GM19238 (cell line): ENCODE measurements at regions not wholly inside any gene's neighbourhood (a gene's known extent, or its start where the extent isn't known, plus 50 kb on each side); places are given as distances from the start of the nearest gene placed in this dataset.

Source experiments
- DNase-seq: peaks from one replicate; pipeline ENCODE4 v3.0.0; 2011; ENCODE audit warnings: low spot score; ENCODE audit not compliant: insufficient read length

DNA sequence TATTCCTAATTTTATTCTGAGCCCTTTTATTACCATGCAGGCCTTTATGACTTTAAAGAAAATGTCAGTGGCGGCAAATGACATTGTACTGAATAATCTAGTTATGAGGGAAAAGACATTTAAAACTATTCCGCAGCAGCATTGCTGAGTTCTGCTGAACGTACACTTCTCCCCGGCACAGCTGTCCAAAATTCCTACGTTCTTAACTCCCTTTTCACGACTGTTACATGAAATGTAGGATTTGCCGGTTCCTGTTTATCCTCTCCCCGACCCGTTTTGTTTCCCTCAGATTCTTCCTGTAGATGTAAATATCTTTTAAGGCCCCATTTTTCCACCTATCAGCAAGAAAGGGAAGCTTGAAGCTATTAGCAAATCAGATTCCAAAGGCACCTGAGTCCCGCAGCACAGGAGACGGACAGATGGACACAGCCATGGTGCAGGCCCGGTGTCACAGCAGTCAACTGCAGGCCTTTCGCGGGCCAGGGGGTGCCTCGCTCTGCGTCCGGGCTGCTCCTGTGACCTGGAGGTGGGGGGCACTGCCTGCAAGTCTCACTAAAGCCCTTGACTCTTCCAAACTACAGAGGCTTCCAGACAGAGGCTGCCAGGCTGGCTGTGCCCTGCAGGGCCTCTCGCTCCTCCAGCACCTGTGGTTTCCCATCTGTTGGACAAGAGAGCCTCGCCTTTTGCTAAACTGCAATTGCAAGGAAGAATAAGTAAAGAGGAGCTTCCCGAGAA, 485.0 kb upstream of the MGMT start:
- no peak for DNase-seq

DNA sequence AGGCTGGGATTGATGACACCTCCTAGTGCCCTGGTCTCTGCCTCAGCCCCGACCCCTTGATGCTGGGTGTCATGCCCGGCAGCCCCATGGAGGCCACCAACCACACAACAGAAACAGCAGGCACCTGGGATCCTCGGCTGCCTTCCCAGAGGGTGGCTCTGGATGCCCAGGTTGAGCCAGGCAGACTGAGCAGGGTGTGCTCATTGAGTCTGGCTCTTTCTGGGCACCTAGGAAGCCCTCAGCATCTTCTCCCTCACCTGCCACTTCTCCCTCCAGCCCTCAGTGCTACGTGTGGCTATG, 484.5 kb upstream of the MGMT start:
- DNase-seq, result no peak

DNA sequence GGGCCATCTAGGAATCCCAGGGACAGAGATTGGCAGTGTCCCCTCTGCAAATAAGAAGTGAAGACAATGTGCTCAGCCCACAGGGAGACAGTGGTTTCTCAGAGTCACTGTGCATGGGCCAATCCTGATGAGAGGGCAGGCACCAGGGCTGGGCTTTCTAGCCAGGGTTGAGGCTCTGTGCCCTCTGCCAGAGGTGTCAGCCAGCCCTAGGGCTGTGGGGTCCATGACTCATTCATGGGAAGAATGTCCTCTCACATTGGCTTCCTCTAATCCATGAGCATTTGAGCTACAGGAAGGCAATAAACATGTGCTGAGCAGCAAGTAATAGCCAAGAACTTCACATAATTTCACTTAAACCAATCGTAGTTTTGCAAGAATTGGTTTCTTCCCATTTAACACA, 482.0 kb upstream of the MGMT start:
- no peak for DNase-seq

DNA sequence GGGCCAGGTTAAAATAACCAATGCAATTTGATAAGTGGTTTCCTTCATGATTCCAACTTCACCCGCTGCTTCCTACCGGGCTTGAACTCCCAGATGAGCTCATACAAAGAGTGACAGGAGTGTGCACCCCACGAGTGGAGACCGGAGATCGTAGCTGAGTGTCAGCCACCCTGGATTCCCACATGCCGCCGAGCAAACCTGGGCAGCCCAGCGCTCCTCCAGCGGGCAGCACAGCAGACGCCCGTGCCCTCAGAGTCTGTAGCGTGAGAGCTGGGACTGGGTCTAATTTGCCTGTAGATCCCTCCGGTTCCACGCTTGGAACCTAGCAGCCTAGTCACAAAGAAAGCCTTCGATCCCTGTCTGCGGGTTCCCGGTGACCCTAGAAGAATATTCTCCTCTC, 476.1 kb upstream of the MGMT start:
- DNase-seq, result no peak

DNA sequence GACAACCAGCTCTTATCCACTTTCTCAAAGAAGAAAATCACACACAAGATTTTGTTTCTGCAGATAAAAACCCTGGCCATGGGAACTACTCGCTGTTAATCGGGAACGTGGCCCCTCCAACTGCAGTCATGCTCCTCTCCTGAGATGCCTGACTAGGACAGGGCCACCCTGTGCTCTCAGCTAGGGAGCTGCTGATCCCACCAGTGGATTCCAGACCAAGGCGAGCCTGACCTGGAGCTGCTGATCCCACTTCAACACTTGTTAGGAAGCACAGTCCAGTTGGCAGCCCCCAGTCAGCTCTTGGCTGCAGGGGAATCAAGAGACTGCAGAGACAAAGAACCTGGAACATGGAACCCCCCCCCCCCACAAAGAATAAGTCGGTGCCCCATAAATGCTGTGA, 474.3 kb upstream of the MGMT start:
- no peak for DNase-seq

DNA sequence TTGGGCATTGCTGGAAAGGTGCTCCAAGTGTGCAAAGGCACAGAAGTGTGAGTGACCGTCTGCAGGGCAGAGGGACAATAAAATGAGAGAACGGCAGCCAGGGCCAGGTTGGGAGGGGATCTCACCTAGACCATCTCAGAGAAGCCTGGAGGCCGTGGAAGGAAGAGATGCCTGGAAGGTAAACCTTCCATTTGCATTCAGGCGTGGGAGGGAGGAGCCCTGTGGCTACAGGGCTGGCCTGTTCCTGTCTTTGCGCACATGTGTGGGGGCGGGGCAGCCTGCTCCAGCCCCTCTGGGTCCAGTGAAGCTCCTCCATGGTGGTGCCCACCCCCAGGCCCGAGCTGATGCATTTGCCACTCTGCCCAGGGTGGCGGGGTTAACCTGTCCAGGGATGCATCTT, 473.6 kb upstream of the MGMT start:
- no peak for DNase-seq

DNA sequence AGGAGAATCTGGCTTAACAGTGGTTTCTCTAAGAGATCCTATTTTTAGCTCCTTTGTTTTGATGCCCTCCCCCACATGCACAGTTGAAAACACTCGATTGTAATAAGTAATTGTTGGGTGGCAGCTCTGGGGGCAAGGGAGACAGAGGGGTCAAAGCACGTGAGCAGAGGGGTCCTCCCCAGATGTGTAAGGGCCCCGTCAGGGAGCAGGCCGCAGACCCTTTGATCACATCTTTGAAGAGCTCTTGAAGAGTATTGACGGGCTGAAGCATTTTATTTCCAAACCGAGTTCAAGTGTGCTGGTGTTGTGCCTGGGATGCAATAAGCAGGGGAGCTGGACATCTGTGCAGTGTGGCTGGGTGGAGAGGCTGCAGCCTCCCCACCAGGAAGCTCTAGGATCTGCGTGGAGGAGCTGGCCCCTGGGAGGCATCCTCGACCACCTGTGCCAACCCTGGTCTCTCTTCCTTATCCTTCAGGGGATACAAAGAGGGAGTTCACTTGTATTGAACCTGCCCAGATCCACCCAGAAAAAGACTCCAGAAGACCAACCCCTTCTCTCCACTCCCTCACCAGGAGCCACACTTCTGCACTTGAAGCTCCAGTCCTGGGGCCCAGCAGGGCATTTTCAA, 473.0 kb upstream of the MGMT start:
- DNase-seq, result no peak

DNA sequence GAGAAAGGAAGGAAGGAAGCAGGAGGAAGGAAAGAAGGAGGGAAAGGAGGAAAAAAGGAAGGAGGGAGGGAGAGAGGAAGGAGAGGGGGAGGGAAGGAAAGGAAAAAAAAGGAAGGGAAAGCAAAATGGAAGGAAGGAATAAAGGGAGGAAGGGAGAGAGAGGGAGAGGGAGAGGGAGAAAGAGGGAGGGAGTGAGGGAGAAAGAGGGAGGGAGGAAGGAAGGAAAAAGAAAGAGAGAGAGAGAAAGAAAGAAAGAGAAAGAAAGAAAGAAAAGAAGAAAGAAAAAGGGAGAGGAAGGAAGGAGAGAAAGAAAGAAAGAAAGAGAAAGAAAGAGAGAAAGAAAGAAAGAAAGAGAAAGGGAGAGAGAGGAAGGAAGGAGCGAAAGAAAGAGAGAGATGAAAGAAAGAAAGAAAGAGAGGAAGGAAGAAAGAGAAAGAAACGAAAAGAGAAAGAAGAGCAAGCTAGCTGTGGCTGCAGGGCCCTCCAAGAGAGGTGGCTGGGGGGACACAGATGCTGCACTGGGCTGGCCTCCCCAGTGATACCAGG, 472.4 kb upstream of the MGMT start:
- no peak for DNase-seq

DNA sequence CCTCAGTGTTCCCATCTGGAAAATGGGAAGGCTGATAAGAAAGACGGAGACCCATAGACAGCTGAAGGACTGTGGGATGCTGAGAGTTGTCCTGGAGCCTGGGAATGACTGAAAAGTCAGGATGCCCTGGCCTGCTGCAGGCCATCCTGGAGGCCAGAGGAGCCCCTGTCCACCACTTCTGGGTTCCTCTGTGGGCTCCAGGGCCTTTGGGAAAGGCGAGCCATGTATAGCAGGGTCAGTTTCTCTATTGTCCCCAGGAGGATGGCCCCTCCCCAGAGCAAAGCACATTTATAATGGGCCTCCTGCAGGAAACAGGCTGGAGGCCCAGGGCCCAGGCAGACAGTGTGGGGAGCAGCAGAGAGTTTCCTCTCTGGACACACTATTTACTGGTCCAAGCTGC, 471.4 kb upstream of the MGMT start:
- no peak for DNase-seq

DNA sequence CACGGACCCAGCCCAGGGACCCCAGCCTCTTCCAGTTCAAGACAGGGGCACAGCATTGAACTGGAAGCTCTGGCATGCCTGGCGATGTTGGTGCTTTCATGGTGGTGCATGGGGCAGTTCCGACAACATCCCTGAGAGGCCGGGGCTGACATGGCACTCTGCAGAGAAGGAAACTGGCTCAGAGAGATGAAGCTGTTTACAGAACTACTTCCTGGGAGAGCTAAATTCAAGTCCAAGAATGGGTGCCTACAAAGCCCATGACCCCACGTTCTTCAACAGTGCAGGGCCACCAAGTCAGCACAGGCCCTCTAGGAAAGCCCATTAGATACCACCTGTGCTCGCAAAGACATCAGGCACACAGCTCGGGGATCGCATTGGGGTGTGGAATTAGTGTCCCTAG, 470.9 kb upstream of the MGMT start:
- DNase-seq, result no peak

DNA sequence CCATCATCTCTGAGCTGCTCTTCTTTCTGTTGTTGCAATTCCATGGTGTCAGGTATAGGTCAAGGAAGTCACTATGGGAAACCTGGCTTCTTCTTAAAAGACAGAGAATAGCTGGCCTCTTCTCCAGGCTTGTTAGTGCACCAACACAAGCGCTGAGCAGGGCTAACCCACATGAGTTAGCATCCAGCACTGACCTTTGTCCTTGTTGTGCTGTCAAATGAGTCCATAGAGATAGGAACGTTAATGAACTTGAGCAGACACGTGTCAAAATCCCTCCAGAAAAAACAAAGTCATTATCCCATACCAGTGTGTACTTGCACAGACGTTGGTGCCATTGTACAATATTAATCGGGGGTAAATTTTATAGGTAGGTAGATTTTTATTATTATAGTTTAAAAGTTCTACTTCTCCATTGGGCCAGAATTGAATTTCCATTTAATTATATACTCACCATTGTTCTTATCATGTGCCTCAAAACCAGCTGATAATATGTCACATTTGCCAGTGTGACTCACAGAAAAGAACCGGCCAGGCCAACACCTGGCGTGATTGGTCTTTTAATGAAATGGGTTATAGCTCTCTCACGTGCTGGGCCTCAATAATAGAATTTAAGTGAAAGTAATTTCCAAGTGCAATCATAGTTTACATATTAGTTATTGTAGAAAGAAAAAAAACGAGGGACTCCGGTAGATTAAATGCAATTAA, 468.8 kb upstream of the MGMT start:
- DNase-seq, result no peak

DNA sequence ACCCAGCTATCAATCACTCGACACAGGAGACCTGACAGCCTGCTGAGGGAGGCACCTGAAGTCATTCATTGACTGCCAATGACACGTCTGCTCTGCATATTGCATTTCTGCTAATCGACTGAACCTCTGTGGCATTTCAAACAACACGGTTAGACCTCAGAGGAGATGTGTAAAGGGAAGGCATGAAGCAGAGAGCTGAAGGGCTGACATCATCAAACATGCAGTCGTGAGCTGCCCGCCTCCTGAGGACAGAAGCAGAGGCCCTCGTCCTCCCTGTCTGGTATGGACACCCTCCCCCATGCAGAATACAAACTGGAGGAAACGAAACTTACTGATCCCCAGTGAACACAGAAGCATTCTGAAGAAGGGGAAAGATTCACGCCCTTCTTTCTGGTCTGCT, 462.6 kb upstream of the MGMT start:
- no peak for DNase-seq

DNA sequence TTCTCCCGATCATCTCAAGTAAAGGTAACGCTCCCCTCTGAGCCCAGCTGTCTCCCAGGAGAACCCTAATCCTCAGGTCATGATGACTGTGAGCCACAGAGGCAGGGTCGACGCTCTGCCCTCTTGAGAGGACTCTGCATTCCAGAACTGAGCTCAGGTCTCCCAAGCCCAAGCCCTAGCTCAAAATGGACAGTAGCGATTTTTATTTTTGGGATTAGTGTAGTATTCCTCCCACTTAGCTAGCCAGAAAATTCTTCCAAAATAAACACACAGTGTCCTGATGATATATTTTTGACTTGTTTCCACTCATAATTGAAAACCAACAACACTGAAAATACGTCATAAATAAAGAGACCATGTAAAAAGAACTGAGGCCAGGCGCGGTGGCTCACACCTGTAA, 462.0 kb upstream of the MGMT start:
- DNase-seq, result no peak

DNA sequence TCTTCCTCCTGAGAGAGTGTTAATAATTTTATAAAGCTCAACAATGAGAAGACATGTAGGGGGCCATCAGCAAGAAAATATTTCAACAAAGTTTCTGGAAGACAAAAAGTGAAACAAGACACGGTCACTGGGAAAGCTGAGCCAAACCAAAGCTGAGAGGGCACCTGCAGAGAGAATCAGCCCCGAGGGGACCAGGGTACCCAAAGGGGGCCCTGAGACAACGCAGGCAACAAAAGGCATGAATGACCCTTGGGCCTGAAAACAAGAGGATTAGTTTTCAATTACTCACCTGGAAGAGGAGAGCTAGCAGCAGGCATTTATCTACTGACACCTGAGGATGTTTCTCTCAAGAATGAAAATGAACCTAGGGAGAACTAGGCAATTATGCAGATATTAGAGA, 461.2 kb upstream of the MGMT start:
- DNase-seq, result no peak

DNA sequence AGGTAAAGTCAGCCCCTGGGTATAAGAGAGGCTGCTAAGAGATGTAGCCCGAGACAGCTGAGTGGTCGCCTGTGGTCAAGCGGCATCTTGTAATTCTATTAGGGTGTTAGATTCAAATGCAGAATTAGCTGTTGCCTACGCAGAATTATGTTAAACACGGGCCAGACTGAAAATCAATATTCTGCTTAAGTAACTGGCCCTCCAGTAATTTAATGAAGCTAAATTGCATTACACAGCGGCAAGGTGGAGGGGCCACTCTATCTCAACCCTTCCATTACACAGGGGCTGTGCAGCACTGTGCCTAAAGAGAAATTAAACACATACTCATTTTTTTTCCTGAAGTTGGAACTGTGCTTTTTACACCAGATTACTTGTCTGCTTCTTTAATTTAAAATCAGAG, 448.5 kb upstream of the MGMT start:
- no peak for DNase-seq

DNA sequence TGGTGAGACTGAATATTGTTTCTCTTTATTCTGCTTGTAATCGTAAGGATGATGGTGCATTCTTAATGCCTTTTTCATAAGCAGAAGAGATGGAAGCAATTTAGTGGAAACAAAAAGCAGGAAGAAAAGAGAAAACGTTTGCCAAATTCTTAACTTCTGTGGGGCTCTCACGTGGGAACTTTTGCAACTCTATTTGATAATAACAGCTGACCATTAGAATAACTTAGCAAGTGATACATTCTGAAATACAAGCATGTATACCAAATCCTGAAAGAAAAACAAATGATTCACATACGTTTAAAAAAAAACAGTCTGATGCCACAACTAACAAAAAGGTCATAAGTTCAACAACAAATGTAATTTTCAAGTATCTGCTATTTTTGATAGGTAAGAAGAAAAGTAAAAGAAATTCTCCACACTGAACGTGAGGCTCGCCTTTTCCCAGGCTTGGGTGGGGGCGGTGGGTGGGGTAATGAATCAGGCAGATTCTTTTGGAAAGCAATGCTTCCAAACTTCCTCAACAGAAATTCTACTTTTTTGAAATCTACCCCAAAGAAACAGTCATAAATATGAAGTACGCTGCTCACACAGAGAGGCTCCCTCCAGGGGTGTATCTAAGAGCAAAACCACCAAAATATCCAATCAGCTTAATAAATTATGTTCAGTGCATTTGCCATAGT, 446.2 kb upstream of the MGMT start:
- no peak for DNase-seq

DNA sequence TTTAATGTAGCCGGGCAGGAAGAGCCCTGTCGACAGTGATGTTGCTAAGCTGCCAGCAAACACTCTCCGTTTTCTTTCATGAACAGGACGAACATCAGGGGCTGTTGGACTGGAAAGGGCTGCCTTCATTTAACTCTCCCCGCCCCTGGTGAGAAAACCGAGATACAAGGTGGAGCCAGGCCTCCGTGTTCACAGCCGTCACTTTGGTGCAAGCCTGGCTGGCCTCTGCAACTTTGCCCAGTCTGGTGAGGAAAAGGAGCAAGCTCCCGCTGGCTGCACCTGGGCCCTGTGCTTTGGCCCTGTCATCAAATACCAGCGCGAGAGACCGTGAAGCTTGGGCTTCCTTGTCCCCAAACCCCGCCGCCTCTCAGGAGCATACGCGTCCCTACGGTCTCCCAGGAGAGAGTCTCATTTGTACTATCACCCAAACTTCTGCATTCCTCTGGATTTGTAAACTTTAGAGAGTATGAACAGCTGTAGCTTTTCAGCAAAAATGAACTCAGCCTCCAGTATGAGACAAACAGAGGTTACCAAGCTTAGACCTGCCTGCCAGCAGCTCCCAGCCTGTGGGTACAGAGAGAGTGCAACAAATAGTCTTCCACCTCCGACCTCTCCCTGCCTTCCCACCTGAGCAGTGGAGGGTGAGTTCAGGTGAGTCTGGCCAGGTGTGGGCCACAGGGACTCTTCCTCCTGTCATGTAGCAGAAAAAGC, 445.3 kb upstream of the MGMT start:
- no peak for DNase-seq

DNA sequence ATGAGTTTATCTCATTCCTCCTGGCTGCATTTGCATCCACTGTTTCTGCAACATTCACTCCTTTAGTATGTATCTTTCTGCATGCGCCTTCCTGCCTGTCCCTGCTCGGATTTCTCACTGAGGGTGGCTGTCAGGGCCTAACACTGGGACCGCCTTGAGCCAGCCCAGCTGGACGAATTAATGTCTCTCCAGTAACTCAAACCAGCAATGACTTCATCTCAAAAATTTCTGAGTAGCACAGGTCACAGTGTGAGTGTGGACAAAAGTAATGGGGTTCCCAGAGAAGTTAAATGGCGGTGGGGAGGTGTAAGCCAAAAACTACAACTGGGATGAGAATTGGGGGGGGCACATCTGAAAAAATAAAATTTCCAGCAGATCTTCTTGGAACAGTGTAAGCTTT, 444.0 kb upstream of the MGMT start:
- no peak for DNase-seq

DNA sequence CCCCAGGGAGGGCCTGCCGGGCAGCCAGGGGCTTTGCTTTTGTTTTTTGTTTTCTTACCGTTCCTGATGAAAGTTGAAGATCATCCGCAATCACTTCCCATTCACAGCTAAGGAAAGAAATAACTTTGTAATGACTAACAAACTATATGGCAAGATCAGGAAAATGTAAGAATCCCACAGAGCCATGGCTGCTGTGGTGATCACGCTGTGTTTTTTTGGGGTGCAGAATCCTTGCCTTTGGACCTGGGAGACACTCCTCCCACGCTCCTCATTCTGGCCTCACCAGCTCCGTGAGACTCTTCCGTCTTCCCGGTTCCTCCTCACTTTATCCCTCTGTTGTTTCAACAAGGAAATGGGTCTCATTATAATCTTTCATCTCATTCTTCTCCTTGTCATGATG, 443.0 kb upstream of the MGMT start:
- no peak for DNase-seq

DNA sequence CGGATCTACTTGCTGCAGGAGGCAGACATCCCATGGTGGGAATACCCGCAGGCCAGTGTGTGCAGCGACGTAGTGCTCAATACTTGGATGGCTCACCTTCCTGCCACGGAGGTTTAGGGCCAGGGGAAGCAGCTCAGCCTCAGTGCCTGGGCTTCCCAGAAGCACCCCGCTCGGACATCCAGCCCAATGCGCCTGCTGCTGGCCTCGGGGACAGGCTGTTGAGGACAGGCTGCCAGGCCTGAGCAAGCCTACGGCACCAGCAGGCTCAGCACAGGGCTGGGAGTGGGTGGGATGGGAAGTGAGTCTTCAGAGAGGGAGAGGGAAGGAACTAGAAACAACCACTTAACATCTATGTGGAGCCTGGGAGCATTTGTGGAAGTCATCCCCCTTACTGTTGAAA, 441.3 kb upstream of the MGMT start:
- no peak for DNase-seq

DNA sequence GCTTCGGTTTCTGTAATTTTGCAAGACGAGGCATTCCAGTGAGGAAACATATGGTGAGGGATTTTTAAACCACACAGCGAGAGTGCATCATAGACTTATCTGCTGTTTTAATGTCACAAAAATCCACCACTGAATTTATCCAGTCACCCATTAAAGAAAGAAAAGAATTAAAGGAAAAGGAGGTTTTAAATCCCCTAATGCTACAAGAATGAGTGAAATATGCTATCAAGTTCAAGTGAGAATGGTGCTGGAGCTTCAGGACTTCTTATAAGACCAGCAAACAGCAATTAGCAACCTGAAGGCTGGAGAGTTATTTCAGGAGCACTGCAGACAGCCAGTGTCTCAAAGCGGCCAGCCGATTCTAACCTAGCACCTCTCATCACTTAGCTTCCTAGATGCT, 439.1 kb upstream of the MGMT start:
- no peak for DNase-seq

DNA sequence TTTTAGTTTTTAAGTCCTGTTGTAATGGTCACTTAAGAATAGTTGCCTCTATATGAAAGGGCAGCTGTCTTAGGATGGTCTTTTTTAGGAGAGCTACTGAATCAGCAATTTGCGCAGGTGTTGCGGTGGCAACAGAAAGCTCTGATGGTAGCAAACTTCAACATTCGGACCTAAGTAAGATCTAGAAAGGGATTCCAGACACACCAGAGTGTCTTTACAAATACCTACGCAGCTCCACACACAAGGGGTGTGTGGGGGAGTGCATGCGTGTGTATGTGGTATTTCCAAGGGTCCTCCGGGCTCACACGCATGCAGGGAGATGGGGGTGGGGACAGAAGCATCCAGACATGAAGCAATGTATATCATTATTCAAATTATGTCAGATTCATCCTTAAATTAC, 438.6 kb upstream of the MGMT start:
- no peak for DNase-seq
